ENCODE measurements at regions not wholly inside any gene's neighbourhood (a gene's known extent, or its start where the extent isn't known, plus 50 kb on each side); places are given as distances from the start of the nearest gene placed in this dataset.

GRCh38 chr3:16809482-16809881 is 75.3 kb upstream of the PLCL2 start:
- ATAC-seq (no peak), DNase-seq (no peak)
- Histone ChIP-seq H3K9me3 (no peaks in the 10 kb centered on the region), H3K4me1 (no peaks in the 10 kb centered on the region), H3K27me3 (ENCODE audit: low read depth) (no peaks in the 10 kb centered on the region), H3K27ac (no peak overlapping the region), H3K4me3 (no peak overlapping the region), H3K36me3 (no peaks in the 10 kb centered on the region)
- no peak for TF ChIP-seq CTCF (IDR thresholded peaks at IDR 0.05)
- intact Hi-C loops (cut with DNase I) = no loop called here

GRCh38 chr3:16809993-16810392 is 74.8 kb upstream of the PLCL2 start:
- ATAC-seq = no peak
- H3K36me3 ChIP-seq = no peaks in the 10 kb centered on the region

GRCh38 chr3:16810593-16811367 is 74.0 kb upstream of the PLCL2 start:
- no peak for TF ChIP-seq CTCF (IDR thresholded peaks at IDR 0.05)
- Histone ChIP-seq H3K27ac (no peak overlapping the region), H3K27me3 (ENCODE audit: low read depth) (no peaks in the 10 kb centered on the region), H3K9me3 (no peaks in the 10 kb centered on the region), H3K4me3 (no peak overlapping the region), H3K36me3 (no peaks in the 10 kb centered on the region), H3K4me1 (no peaks in the 10 kb centered on the region)
- DNase-seq (no peak), ATAC-seq (no peak)
- intact Hi-C loops (cut with DNase I) = no loop called here

More at GRCh38 chr3:16809993-16810392, 74.8 kb upstream of the PLCL2 start:
- DNase-seq = no peak
- no peak overlapping the region for H3K4me3 ChIP-seq
- intact Hi-C loops (cut with DNase I) = no loop called here
- H3K9me3 ChIP-seq = no peaks in the 10 kb centered on the region
- TF ChIP-seq CTCF (IDR thresholded peaks at IDR 0.05) = no peak
- H3K27me3 ChIP-seq (ENCODE audit: low read depth) = no peaks in the 10 kb centered on the region
- H3K27ac ChIP-seq = no peak overlapping the region
- H3K4me1 ChIP-seq = no peaks in the 10 kb centered on the region

GRCh38 chr3:16811950-16812349 is 72.8 kb upstream of the PLCL2 start:
- intact Hi-C loops (cut with DNase I) = no loop called here
- Histone ChIP-seq H3K36me3 (no peaks in the 10 kb centered on the region), H3K4me3 (no peak overlapping the region), H3K4me1 (no peaks in the 10 kb centered on the region), H3K27ac (no peak overlapping the region), H3K27me3 (ENCODE audit: low read depth) (no peaks in the 10 kb centered on the region), H3K9me3 (no peaks in the 10 kb centered on the region)
- ATAC-seq = no peak
- DNase-seq = no peak
- TF ChIP-seq CTCF (IDR thresholded peaks at IDR 0.05) = no peak

GRCh38 chr3:16813336-16813735 is 71.4 kb upstream of the PLCL2 start:
- no peaks in the 10 kb centered on the region for H3K4me1 ChIP-seq
- ATAC-seq = no peak

More at GRCh38 chr3:16813336-16813735, 71.4 kb upstream of the PLCL2 start:
- no peak for TF ChIP-seq CTCF (IDR thresholded peaks at IDR 0.05)
- Histone ChIP-seq H3K27me3 (ENCODE audit: low read depth) (no peaks in the 10 kb centered on the region), H3K9me3 (no peaks in the 10 kb centered on the region), H3K36me3 (no peaks in the 10 kb centered on the region), H3K4me3 (no peak overlapping the region), H3K27ac (no peak overlapping the region)
- intact Hi-C loops (cut with DNase I) = no loop called here
- no peak for DNase-seq

All from lower lobe of right lung (tissue), 2 donors.